GM18498 (cell line): ENCODE measurements at regions not wholly inside any gene's neighbourhood (a gene's known extent, or its start where the extent isn't known, plus 50 kb on each side); places are given as distances from the start of the nearest gene placed in this dataset.

ENCODE experiments used
- ATAC-seq: cut with Tn5 transposase; IDR thresholded peaks from one replicate; pipeline ENCODE4 v1.9.1; 2021; ENCODE audit warnings: mild to moderate bottlenecking, moderate library complexity; ENCODE audit not compliant: unreplicated experiment

- no peak for ATAC-seq
Measured at GRCh38 chr4:44071959-44072955, 376.4 kb downstream of the KCTD8 start.

- no peak for ATAC-seq
Measured at GRCh38 chr4:44086753-44087152, 361.9 kb downstream of the KCTD8 start.

- ATAC-seq = no peak
Measured at GRCh38 chr4:44093390-44093789, 355.2 kb downstream of the KCTD8 start.

GRCh38 chr4:44098973-44099372 is 349.6 kb downstream of the KCTD8 start:
- ATAC-seq = no peak

- ATAC-seq = no peak
Measured at GRCh38 chr4:44100456-44100855, 348.2 kb downstream of the KCTD8 start.

- ATAC-seq = no peak
Measured at GRCh38 chr4:44118971-44119680, 329.5 kb downstream of the KCTD8 start.

- no peak for ATAC-seq
Measured at GRCh38 chr4:44120646-44121045, 328.0 kb downstream of the KCTD8 start.

- no peak for ATAC-seq
Measured at GRCh38 chr4:44121210-44121609, 327.4 kb downstream of the KCTD8 start.
